A172 (cell line): ENCODE measurements at regions not wholly inside any gene's neighbourhood (a gene's known extent, or its start where the extent isn't known, plus 50 kb on each side); places are given as distances from the start of the nearest gene placed in this dataset.

Experiments
- DNase-seq: peaks from one replicate; pipeline ENCODE4 v3.0.0-alpha.2; 2015; ENCODE audit warnings: low spot score

- DNase-seq: no peak
Observed at GRCh38 chr15:39472621-39473297, 108.1 kb upstream of the THBS1 start.

- no peak for DNase-seq
Observed at GRCh38 chr15:39473298-39473947, 107.5 kb upstream of the THBS1 start.

GRCh38 chr15:39474657-39475056 is 106.2 kb upstream of the THBS1 start:
- no peak for DNase-seq

- no peak for DNase-seq
Observed at GRCh38 chr15:39478996-39479395, 101.9 kb upstream of the THBS1 start.

- no peak for DNase-seq
Observed at GRCh38 chr15:39479911-39480310, 101.0 kb upstream of the THBS1 start.

- DNase-seq: no peak
Observed at GRCh38 chr15:39482459-39482858, 98.4 kb upstream of the THBS1 start.

- no peak for DNase-seq
Observed at GRCh38 chr15:39486621-39487457, 94.0 kb upstream of the THBS1 start.

- DNase-seq: no peak
Observed at GRCh38 chr15:39487458-39487735, 93.5 kb upstream of the THBS1 start.

GRCh38 chr15:39488516-39488915 is 92.4 kb upstream of the THBS1 start:
- DNase-seq: no peak

GRCh38 chr15:39488961-39489360 is 91.9 kb upstream of the THBS1 start:
- no peak for DNase-seq

- no peak for DNase-seq
Observed at GRCh38 chr15:39491115-39491885, 89.6 kb upstream of the THBS1 start.

GRCh38 chr15:39491886-39492490 is 88.9 kb upstream of the THBS1 start:
- DNase-seq: no peak

- DNase-seq: no peak
Observed at GRCh38 chr15:39493424-39494067, 87.3 kb upstream of the THBS1 start.

- DNase-seq: no peak
Observed at GRCh38 chr15:39494462-39494861, 86.4 kb upstream of the THBS1 start.

- DNase-seq: no peak
Observed at GRCh38 chr15:39495871-39496840, 84.7 kb upstream of the THBS1 start.

- DNase-seq: no peak
Observed at GRCh38 chr15:39497016-39497758, 83.7 kb upstream of the THBS1 start.

- no peak for DNase-seq
Observed at GRCh38 chr15:39497759-39498565, 82.9 kb upstream of the THBS1 start.

- no peak for DNase-seq
Observed at GRCh38 chr15:39498629-39499028, 82.2 kb upstream of the THBS1 start.

GRCh38 chr15:39499042-39499441 is 81.8 kb upstream of the THBS1 start:
- no peak for DNase-seq
